ENCODE measurements at regions not wholly inside any gene's neighbourhood (a gene's known extent, or its start where the extent isn't known, plus 50 kb on each side); places are given as distances from the start of the nearest gene placed in this dataset.

- CTCF ChIA-PET, result no interaction called here
- no peak overlapping the region for H3K4me3 Mint-ChIP-seq
- peaks cover 2% of the 10 kb centered on the region for H3K36me3 Mint-ChIP-seq
- DNase-seq, result no peak
- no peaks in the 10 kb centered on the region for H3K4me1 Mint-ChIP-seq
- peaks cover 6% of the 10 kb centered on the region for H3K27me3 Mint-ChIP-seq
- no peak overlapping the region for H3K27ac Mint-ChIP-seq
- H3K9me3 Mint-ChIP-seq, result peaks cover 2% of the 10 kb centered on the region
Observed at GRCh38 chr13:73292127-73292526, 233.3 kb downstream of the KLF5 start.

GRCh38 chr13:73290844-73291243, 232.0 kb downstream of the KLF5 start:
- peaks cover 7% of the 10 kb centered on the region for H3K27me3 Mint-ChIP-seq
- peaks cover 2% of the 10 kb centered on the region for H3K9me3 Mint-ChIP-seq
- CTCF ChIA-PET, result no interaction called here
- no peak overlapping the region for H3K4me3 Mint-ChIP-seq
- peaks cover 2% of the 10 kb centered on the region for H3K36me3 Mint-ChIP-seq
- H3K4me1 Mint-ChIP-seq, result no peaks in the 10 kb centered on the region
- no peak overlapping the region for H3K27ac Mint-ChIP-seq
- DNase-seq, result no peak

DNA sequence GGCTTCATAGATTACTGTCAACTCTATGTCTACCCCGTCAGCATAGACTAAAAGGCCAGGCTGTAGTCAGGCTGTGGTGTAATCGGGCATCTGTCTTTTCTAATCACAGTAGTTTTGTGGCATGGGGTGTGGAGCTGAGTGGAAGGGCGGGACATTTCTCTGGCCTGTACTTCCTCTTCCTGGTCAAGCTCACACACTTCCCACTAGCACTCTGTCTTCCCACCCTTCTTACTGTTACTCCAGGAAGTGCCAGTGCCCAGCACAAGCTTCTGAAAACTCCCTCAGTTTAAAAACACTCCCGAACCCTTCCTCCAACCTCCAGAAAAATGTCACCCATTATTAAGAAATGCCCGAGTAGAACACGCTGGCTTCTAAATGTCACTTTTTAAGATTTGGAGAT, 229.8 kb downstream of the KLF5 start:
- peaks cover 2% of the 10 kb centered on the region for H3K36me3 Mint-ChIP-seq
- no peak overlapping the region for H3K27ac Mint-ChIP-seq
- no peak for DNase-seq
- H3K4me1 Mint-ChIP-seq, result no peaks in the 10 kb centered on the region
- no peak overlapping the region for H3K4me3 Mint-ChIP-seq
- peaks cover 2% of the 10 kb centered on the region for H3K9me3 Mint-ChIP-seq
- H3K27me3 Mint-ChIP-seq, result peaks cover 6% of the 10 kb centered on the region
- CTCF ChIA-PET, result no interaction called here

- no peak overlapping the region for H3K4me3 Mint-ChIP-seq
- H3K9me3 Mint-ChIP-seq, result peaks cover 2% of the 10 kb centered on the region
- H3K4me1 Mint-ChIP-seq, result no peaks in the 10 kb centered on the region
- peaks cover 2% of the 10 kb centered on the region for H3K36me3 Mint-ChIP-seq
- H3K27me3 Mint-ChIP-seq, result peaks cover 6% of the 10 kb centered on the region
- no peak for DNase-seq
- CTCF ChIA-PET, result no interaction called here
- no peak overlapping the region for H3K27ac Mint-ChIP-seq
Observed at GRCh38 chr13:73287831-73288230, 229.0 kb downstream of the KLF5 start.

GRCh38 chr13:73286942-73287620, 228.3 kb downstream of the KLF5 start:
- peaks cover 2% of the 10 kb centered on the region for H3K9me3 Mint-ChIP-seq
- H3K4me3 Mint-ChIP-seq, result no peak overlapping the region
- DNase-seq, result no peak
- peaks cover 9% of the 10 kb centered on the region for H3K27me3 Mint-ChIP-seq
- no peak overlapping the region for H3K27ac Mint-ChIP-seq
- CTCF ChIA-PET, result no interaction called here
- peaks cover 2% of the 10 kb centered on the region for H3K36me3 Mint-ChIP-seq
- no peaks in the 10 kb centered on the region for H3K4me1 Mint-ChIP-seq

GRCh38 chr13:73286177-73286576, 227.4 kb downstream of the KLF5 start:
- CTCF ChIA-PET, result no interaction called here
- H3K4me3 Mint-ChIP-seq, result no peak overlapping the region
- H3K27me3 Mint-ChIP-seq, result peaks cover 9% of the 10 kb centered on the region
- no peak for DNase-seq
- H3K9me3 Mint-ChIP-seq, result peaks cover 2% of the 10 kb centered on the region
- peaks cover 2% of the 10 kb centered on the region for H3K36me3 Mint-ChIP-seq
- no peaks in the 10 kb centered on the region for H3K4me1 Mint-ChIP-seq
- H3K27ac Mint-ChIP-seq, result no peak overlapping the region

GRCh38 chr13:73284081-73284874, 225.5 kb downstream of the KLF5 start:
- CTCF ChIA-PET, result interaction anchor here (0.6 kb wide), 1 partner anchor 9 kb away, joined by 3 read pairs; no protein-coding TSS in a partner anchor
- Mint-ChIP-seq H3K9me3 (peaks cover 4% of the 10 kb centered on the region), H3K27ac (no peak overlapping the region), H3K4me3 (no peak overlapping the region), H3K36me3 (peaks cover 2% of the 10 kb centered on the region), H3K4me1 (no peaks in the 10 kb centered on the region), H3K27me3 (peaks cover 6% of the 10 kb centered on the region)
- no peak for DNase-seq

DNA sequence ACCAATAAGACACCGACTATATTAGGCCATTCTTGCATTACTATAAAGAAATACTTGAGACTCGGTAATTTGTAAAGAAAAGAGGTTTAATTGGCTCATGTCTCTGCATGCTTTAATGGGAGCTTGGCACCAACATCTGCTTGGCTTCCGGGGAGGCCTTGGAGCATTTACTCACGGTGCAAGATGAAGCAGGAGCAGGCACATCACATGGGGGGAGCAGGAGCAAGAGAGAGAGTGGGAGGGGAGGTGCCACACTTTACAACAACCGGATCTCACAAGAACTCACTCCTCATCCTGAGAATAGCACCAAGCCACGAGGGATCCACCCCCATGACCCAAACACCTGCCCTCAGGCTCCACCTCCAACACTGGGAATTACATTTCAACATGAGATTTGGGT, 224.8 kb downstream of the KLF5 start:
- DNase-seq, result no peak
- peaks cover 5% of the 10 kb centered on the region for H3K36me3 Mint-ChIP-seq
- CTCF ChIA-PET, result no interaction called here
- no peak overlapping the region for H3K4me3 Mint-ChIP-seq
- peaks cover 6% of the 10 kb centered on the region for H3K27me3 Mint-ChIP-seq
- H3K9me3 Mint-ChIP-seq, result peaks cover 8% of the 10 kb centered on the region
- peaks cover 5% of the 10 kb centered on the region for H3K4me1 Mint-ChIP-seq
- no peak overlapping the region for H3K27ac Mint-ChIP-seq

DNA sequence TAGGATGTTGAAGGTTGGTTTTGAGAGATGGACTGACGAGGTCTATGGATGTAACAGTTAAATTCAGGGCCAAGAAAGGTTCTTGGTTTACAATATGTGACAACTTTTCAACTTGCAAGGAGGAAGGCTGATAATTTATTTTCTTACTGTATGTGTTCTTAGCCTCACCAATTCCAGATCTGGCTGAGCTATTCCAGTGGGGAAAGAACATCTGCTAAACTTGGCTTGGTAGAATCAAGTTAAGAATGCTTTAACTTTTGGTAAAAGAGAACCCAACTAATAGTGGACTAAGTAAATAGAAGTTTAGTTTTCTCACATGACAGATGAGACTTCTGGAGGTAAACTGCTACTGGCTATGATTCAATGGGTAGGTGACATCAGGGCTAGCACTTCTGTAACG, 222.9 kb downstream of the KLF5 start:
- H3K36me3 Mint-ChIP-seq, result peaks cover 13% of the 10 kb centered on the region
- peaks cover 22% of the 10 kb centered on the region for H3K4me1 Mint-ChIP-seq
- H3K27ac Mint-ChIP-seq, result no peak overlapping the region
- DNase-seq, result no peak
- H3K4me3 Mint-ChIP-seq, result no peak overlapping the region
- H3K9me3 Mint-ChIP-seq, result peaks cover 17% of the 10 kb centered on the region
- H3K27me3 Mint-ChIP-seq, result peaks cover 6% of the 10 kb centered on the region
- CTCF ChIA-PET, result interaction anchor here (1.0 kb wide), 1 partner anchor 17 kb away, joined by 3 read pairs; no protein-coding TSS in a partner anchor

GRCh38 chr13:73278186-73278585, 219.4 kb downstream of the KLF5 start:
- no peak for DNase-seq
- CTCF ChIA-PET, result no interaction called here
- Mint-ChIP-seq H3K27me3 (peaks cover 3% of the 10 kb centered on the region), H3K36me3 (peaks cover 15% of the 10 kb centered on the region), H3K4me1 (peaks cover 54% of the 10 kb centered on the region), H3K9me3 (peaks cover 21% of the 10 kb centered on the region), H3K4me3 (no peak overlapping the region), H3K27ac (peak overlapping the region; percentile 12)

- Mint-ChIP-seq H3K4me3 (no peak overlapping the region), H3K27ac (peak overlapping the region; percentile 53), H3K36me3 (peaks cover 17% of the 10 kb centered on the region), H3K4me1 (peaks cover 56% of the 10 kb centered on the region), H3K27me3 (no peaks in the 10 kb centered on the region), H3K9me3 (peaks cover 26% of the 10 kb centered on the region)
- CTCF ChIA-PET, result no interaction called here
- no peak for DNase-seq
Observed at GRCh38 chr13:73275163-73275562, 216.4 kb downstream of the KLF5 start.

DNA sequence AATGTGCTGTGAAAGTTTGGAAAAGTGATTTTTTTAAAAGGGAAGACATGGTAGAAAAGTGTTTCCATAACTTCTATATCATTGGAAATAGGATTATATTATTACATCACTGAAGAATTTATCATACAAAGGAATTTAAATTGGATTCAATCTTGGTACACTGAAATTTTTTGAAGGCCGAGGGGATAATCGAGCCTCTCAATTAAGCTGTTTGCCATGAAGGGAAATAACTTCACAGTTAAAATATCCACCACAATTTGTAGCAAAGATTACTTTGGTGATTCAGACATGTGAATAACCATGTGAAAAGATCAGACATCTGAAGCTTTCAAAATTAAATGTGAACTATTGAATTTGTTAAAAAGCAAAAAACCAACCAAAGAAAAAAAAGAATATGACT, 215.3 kb downstream of the KLF5 start:
- Mint-ChIP-seq H3K4me3 (peak overlapping the region; percentile 16), H3K27me3 (no peaks in the 10 kb centered on the region), H3K36me3 (peaks cover 23% of the 10 kb centered on the region), H3K27ac (no peak overlapping the region), H3K4me1 (peaks cover 56% of the 10 kb centered on the region), H3K9me3 (peaks cover 30% of the 10 kb centered on the region)
- DNase-seq, result no peak
- CTCF ChIA-PET, result interaction anchor here (0.8 kb wide), 1 partner anchor 48 kb away, joined by 3 read pairs; no protein-coding TSS in a partner anchor

- CTCF ChIA-PET, result interaction anchor here (0.8 kb wide), 1 partner anchor 47 kb away, joined by 3 read pairs; no protein-coding TSS in a partner anchor
- Mint-ChIP-seq H3K9me3 (peaks cover 30% of the 10 kb centered on the region), H3K36me3 (peaks cover 19% of the 10 kb centered on the region), H3K27me3 (no peaks in the 10 kb centered on the region), H3K4me3 (no peak overlapping the region), H3K4me1 (peaks cover 52% of the 10 kb centered on the region), H3K27ac (no peak overlapping the region)
- DNase-seq, result no peak
Observed at GRCh38 chr13:73273745-73274144, 214.9 kb downstream of the KLF5 start.

DNA sequence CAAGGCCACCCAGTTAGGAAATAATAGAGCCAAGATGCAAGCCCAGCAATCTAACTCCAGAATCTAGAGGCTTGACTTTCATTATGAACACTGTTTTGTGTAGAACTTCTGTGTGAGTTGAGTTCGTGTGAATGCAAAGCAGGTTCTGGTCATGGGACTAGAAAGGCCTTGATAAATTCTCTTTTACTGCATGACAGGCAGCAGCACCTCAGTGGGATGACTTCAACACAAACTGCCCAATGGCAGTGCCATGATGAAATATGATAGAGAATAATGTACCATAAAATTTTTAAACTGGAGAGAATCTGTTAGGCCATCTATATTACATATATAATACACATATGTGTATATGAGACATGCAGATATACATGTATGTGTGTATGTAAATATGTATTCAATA, 214.5 kb downstream of the KLF5 start:
- H3K4me3 Mint-ChIP-seq, result no peak overlapping the region
- H3K9me3 Mint-ChIP-seq, result peaks cover 31% of the 10 kb centered on the region
- H3K4me1 Mint-ChIP-seq, result peaks cover 47% of the 10 kb centered on the region
- CTCF ChIA-PET, result no interaction called here
- H3K36me3 Mint-ChIP-seq, result peaks cover 16% of the 10 kb centered on the region
- no peaks in the 10 kb centered on the region for H3K27me3 Mint-ChIP-seq
- no peak overlapping the region for H3K27ac Mint-ChIP-seq
- no peak for DNase-seq

- H3K4me1 Mint-ChIP-seq, result peaks cover 43% of the 10 kb centered on the region
Observed at GRCh38 chr13:73272831-73273230, 214.0 kb downstream of the KLF5 start.

More at GRCh38 chr13:73272831-73273230, 214.0 kb downstream of the KLF5 start:
- Mint-ChIP-seq H3K4me3 (no peak overlapping the region), H3K27ac (no peak overlapping the region), H3K27me3 (no peaks in the 10 kb centered on the region), H3K36me3 (peaks cover 14% of the 10 kb centered on the region), H3K9me3 (peaks cover 30% of the 10 kb centered on the region)
- no peak for DNase-seq
- CTCF ChIA-PET, result no interaction called here

Data from activated naive CD4-positive, alpha-beta T cell treated with anti-CD3 and anti-CD28 coated beads, Interleukin-2, amount 10 ng/mL, durations not matched to agents 7 days and 5 days (primary cell).